GM12873 (cell line): ENCODE measurements at regions not wholly inside any gene's neighbourhood (a gene's known extent, or its start where the extent isn't known, plus 50 kb on each side); places are given as distances from the start of the nearest gene placed in this dataset.

Experiments
- CTCF ChIP-seq: IDR thresholded peaks from 2 replicates; pipeline ENCODE4 v1.5.1; 2012; ENCODE audit warnings: low read depth, mild to moderate bottlenecking, moderate library complexity, low read length, control low read depth; ENCODE audit not compliant: insufficient read depth; ENCODE audit errors: missing control alignments

GRCh38 chr9:79308012-79308411 is 263.8 kb upstream of the TLE4 start:
- TF ChIP-seq CTCF, result no peak

- TF ChIP-seq CTCF, result no peak
Measured at GRCh38 chr9:79312686-79313421, 258.9 kb upstream of the TLE4 start.

- TF ChIP-seq CTCF, result no peak
Measured at GRCh38 chr9:79325501-79325900, 246.3 kb upstream of the TLE4 start.

- no peak for TF ChIP-seq CTCF
Measured at GRCh38 chr9:79329861-79330260, 241.9 kb upstream of the TLE4 start.

GRCh38 chr9:79334001-79334400 is 237.8 kb upstream of the TLE4 start:
- TF ChIP-seq CTCF, result no peak

GRCh38 chr9:79334711-79335110 is 237.1 kb upstream of the TLE4 start:
- no peak for TF ChIP-seq CTCF

- no peak for TF ChIP-seq CTCF
Measured at GRCh38 chr9:79335987-79336386, 235.8 kb upstream of the TLE4 start.
